ENCODE measurements at regions not wholly inside any gene's neighbourhood (a gene's known extent, or its start where the extent isn't known, plus 50 kb on each side); places are given as distances from the start of the nearest gene placed in this dataset.

- DNase-seq (ENCODE audit: low read depth in 2 of 2): no peak
Measured at GRCh38 chr12:107549651-107550480, 135.7 kb upstream of the PWP1 start.

- no peak for DNase-seq (ENCODE audit: low read depth in 2 of 2)
Measured at GRCh38 chr12:107551434-107551833, 134.2 kb upstream of the PWP1 start.

GRCh38 chr12:107552263-107552662 is 133.3 kb upstream of the PWP1 start:
- DNase-seq (ENCODE audit: low read depth in 2 of 2): no peak

GRCh38 chr12:107553211-107553765 is 132.3 kb upstream of the PWP1 start:
- no peak for DNase-seq (ENCODE audit: low read depth in 2 of 2)

- no peak for DNase-seq (ENCODE audit: low read depth in 2 of 2)
Measured at GRCh38 chr12:107554941-107555340, 130.7 kb upstream of the PWP1 start.

- no peak for DNase-seq (ENCODE audit: low read depth in 2 of 2)
Measured at GRCh38 chr12:107557026-107557425, 128.6 kb upstream of the PWP1 start.

GRCh38 chr12:107557589-107558100 is 128.0 kb upstream of the PWP1 start:
- no peak for DNase-seq (ENCODE audit: low read depth in 2 of 2)

- no peak for DNase-seq (ENCODE audit: low read depth in 2 of 2)
Measured at GRCh38 chr12:107558141-107558815, 127.3 kb upstream of the PWP1 start.

GRCh38 chr12:107558816-107559382 is 126.7 kb upstream of the PWP1 start:
- DNase-seq (ENCODE audit: low read depth in 2 of 2): no peak

GRCh38 chr12:107560165-107560898 is 125.3 kb upstream of the PWP1 start:
- no peak for DNase-seq (ENCODE audit: low read depth in 2 of 2)

- DNase-seq (ENCODE audit: low read depth in 2 of 2): no peak
Measured at GRCh38 chr12:107560899-107561285, 124.7 kb upstream of the PWP1 start.

- no peak for DNase-seq (ENCODE audit: low read depth in 2 of 2)
Measured at GRCh38 chr12:107564946-107565345, 120.7 kb upstream of the PWP1 start.

- DNase-seq (ENCODE audit: low read depth in 2 of 2): no peak
Measured at GRCh38 chr12:107565551-107565950, 120.0 kb upstream of the PWP1 start.

GRCh38 chr12:107567876-107568619 is 117.6 kb upstream of the PWP1 start:
- no peak for DNase-seq (ENCODE audit: low read depth in 2 of 2)

- DNase-seq (ENCODE audit: low read depth in 2 of 2): no peak
Measured at GRCh38 chr12:107568718-107569117, 116.9 kb upstream of the PWP1 start.

- no peak for DNase-seq (ENCODE audit: low read depth in 2 of 2)
Measured at GRCh38 chr12:107570721-107571120, 114.9 kb upstream of the PWP1 start.

- DNase-seq (ENCODE audit: low read depth in 2 of 2): no peak
Measured at GRCh38 chr12:107571492-107571891, 114.1 kb upstream of the PWP1 start.

- no peak for DNase-seq (ENCODE audit: low read depth in 2 of 2)
Measured at GRCh38 chr12:107574691-107575090, 110.9 kb upstream of the PWP1 start.

GRCh38 chr12:107580750-107581618 is 104.6 kb upstream of the PWP1 start:
- DNase-seq (ENCODE audit: low read depth in 2 of 2): no peak

GRCh38 chr12:107581619-107582015 is 104.0 kb upstream of the PWP1 start:
- no peak for DNase-seq (ENCODE audit: low read depth in 2 of 2)
